ENCODE measurements at regions not wholly inside any gene's neighbourhood (a gene's known extent, or its start where the extent isn't known, plus 50 kb on each side); places are given as distances from the start of the nearest gene placed in this dataset.

GRCh38 chr12:22812531-22812930, 187.6 kb downstream of the ETNK1 start:
- Histone ChIP-seq H4K8ac (ENCODE audit: low read depth in 2 of 2, low read length in 2 of 2) (no peak overlapping the region), H3K4me1 (ENCODE audit: control insufficient read depth, insufficient read depth, low read length) (no peaks in the 10 kb centered on the region), H3K14ac (replicated peaks; ENCODE audit: low read depth, low read length) (no peak overlapping the region), H4K20me1 (ENCODE audit: insufficient read depth, low read length) (no peaks in the 10 kb centered on the region), H2AFZ (replicated peaks; ENCODE audit: low read length, poor library complexity) (no peak overlapping the region), H4K91ac (ENCODE audit: insufficient read depth, low read depth, low read length) (no peak overlapping the region), H4K5ac (ENCODE audit: low read depth, low read length) (no peak overlapping the region), H3K18ac (ENCODE audit: low read depth, low read length) (no peak overlapping the region), H2BK5ac (ENCODE audit: low read depth, low read length, poor library complexity, severe bottlenecking) (no peak overlapping the region), H3K79me1 (ENCODE audit: low read depth in 1 of 2, low read length in 2 of 2) (no peaks in the 10 kb centered on the region), H2AK5ac (ENCODE audit: low read depth, low read length) (no peak overlapping the region), H3K9ac (ENCODE audit: low read depth, low read length) (no peak overlapping the region), H3K4me2 (ENCODE audit: low read depth, low read length) (no peak overlapping the region), H2BK15ac (ENCODE audit: low read depth, low read length) (no peak overlapping the region), H2AK9ac (replicated peaks; ENCODE audit: low read depth, low read length, poor library complexity) (no peak overlapping the region), H3K9me3 (ENCODE audit: control insufficient read depth, insufficient read depth, low read length) (no peaks in the 10 kb centered on the region), H3K4me3 (ENCODE audit: insufficient read depth, low read depth, low read length) (no peak overlapping the region), H3K4ac (ENCODE audit: low read depth, low read length) (no peak overlapping the region), H3K36me3 (ENCODE audit: control insufficient read depth, insufficient read depth, low read length) (no peaks in the 10 kb centered on the region), H3K27ac (ENCODE audit: insufficient read depth, low read length) (no peak overlapping the region), H3K56ac (ENCODE audit: extremely low read depth, insufficient read depth, low read length) (no peak overlapping the region), H2BK20ac (ENCODE audit: low read depth, low read length) (no peak overlapping the region), H2BK120ac (ENCODE audit: low read depth, low read length) (no peak overlapping the region), H3K27me3 (ENCODE audit: control insufficient read depth, insufficient read depth, low read length) (no peaks in the 10 kb centered on the region), H3K23ac (ENCODE audit: low read depth, low read length) (no peak overlapping the region), H3K9me1 (ENCODE audit: insufficient read depth, low read length) (no peaks in the 10 kb centered on the region)
- ATAC-seq (ENCODE audit: low read depth) (no peak), DNase-seq (no peak)
- POLR2A ChIA-PET (ENCODE audit: unreplicated experiment), result no interaction called here
- TF ChIP-seq RFX5 (IDR thresholded peaks at IDR 0.05; ENCODE audit: low read depth, low read length) (no peak), SMC3 (IDR thresholded peaks at IDR 0.05; ENCODE audit: low read depth, low read length) (no peak), USF2 (IDR thresholded peaks at IDR 0.05; ENCODE audit: low read depth, low read length) (no peak), BHLHE40 (IDR thresholded peaks at IDR 0.05; ENCODE audit: low read depth, low read length) (no peak)
- dilution Hi-C loops (cut with HindIII; ENCODE audit: low sequenced_read_pairs, unreplicated experiment), result no loop called here
- WGBS, 2 experiments (ENCODE audit: extremely low coverage in 2 of 2, insufficient read length in 1 of 2), result 88% methylated on average over 1 of the region's 5 CpGs; no CpG with 5 or more reads in 1 of the 2 experiments
- no TSS peak for BruUV-seq (replicated peaks)
- CTCF ChIA-PET, result no interaction called here
- intact Hi-C loops (cut with micrococcal nuclease), result no loop called here
- in situ Hi-C loops (cut with MboI; ENCODE audit: low sequenced_read_pairs), result no loop called here
